HG02870 (cell line): ENCODE measurements at regions not wholly inside any gene's neighbourhood (a gene's known extent, or its start where the extent isn't known, plus 50 kb on each side); places are given as distances from the start of the nearest gene placed in this dataset.
"Not testable (repeated sequence)": the region's sequence is repeated elsewhere in the genome, so short reads cannot be mapped to it uniquely, and the experiment has no call there.

Experiments
- ATAC-seq: cut with Tn5 transposase; IDR thresholded peaks from one replicate; pipeline ENCODE4 v1.9.1; 2021; ENCODE audit warnings: mild to moderate bottlenecking, moderate library complexity; ENCODE audit not compliant: unreplicated experiment

- no peak for ATAC-seq
Observed at GRCh38 chr1:55535724-55536544, 320.8 kb upstream of the USP24 start.

DNA sequence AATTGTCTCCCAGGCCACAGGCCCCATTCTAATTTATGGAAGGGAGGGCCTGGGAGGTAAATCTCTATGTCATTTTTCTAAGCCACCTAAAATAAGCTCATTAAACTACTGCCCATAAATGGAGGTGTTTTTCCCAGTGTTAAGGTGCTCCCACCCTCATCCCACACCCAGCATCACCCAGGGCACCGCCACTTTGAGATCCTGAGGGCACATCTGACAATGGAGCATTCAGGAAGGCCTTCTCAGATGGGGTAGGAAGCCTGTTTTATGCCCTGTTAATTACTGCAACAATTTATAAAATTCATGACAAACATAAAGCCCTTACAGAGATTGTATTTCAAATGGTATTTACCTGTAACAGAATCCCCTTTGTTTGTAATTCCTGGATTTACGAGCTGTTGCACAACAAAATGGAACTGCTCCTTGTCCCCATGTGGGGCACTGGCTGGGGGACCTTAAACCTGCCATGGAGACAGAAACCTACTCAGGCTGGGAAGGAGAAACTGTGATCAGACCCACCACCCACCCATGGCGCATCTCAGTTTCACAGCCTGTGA is 319.5 kb upstream of the USP24 start:
- ATAC-seq = no peak

- ATAC-seq = no peak
Observed at GRCh38 chr1:55531644-55532043, 316.5 kb upstream of the USP24 start.

DNA sequence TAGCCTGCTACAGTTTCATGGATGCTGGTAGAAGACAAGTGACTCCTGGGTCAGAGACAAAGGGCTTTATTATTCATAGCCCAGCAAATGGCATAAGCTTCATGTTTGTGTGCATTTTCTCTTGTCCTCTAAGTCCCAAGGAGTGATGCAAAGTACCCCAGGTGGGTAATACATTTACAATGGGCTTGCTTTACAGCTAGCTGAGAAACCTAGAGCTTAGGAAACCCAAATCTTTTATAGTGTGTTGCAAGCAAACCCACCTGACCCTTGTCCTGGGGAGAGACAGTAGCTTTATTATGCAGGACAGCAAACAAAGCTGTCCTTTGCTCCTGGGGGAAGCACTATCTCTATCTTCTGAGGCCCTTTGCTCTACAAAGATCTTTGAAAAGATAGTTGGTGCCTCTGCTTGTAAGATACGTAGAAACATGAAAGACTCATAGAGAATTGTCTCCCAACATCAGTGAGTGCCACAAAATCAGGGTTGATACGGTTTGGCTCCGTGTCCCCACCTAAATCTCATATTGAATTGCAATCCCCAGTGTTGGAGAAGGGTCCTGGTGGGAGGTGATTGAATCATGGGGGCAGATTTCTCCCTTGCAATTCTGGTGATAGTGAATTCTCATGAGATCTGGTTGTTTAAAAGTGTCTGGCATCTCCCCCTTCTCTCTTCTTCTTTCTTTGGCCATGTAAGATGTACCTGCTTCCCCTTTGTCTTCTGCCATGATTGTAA is 315.8 kb upstream of the USP24 start:
- ATAC-seq = no peak

DNA sequence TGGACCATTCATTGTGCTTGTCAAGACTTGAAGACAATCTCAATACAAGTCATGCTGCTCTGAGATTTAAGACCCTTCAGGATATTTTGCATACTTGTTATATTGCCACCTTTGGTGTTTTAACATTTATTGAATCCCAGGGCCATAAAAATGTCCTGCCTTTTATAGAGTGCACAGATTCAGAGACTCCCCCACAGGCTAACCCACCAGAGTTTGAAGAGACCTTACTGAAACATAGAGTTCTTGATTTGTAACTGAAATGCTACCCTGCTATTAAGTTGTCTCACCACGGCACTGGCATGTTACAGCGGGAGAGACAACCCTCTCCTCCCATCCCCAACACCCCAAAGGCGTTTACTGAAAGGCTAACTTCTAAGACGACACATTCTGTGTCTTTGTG is 313.9 kb upstream of the USP24 start:
- no peak for ATAC-seq

- ATAC-seq = no peak
Observed at GRCh38 chr1:55527831-55528230, 312.7 kb upstream of the USP24 start.

DNA sequence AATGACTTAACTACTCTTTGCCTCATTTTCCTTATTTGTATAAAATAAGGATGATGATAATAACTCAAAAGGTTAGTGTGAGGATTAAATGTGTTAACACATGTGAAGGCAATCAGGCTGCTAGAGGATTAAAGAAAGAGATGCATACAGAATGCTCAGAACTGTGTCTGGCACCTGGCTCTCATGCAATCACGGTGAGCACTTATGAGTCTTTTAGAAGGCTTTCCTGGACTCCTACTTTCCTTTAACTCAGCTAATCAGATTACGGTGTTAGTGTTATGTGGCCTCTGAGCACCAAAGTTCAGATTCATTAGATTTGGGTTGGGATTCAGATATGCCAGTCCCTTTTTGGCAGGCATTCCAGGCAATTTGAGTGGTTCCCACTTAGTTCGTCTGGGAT is 311.6 kb upstream of the USP24 start:
- ATAC-seq = no peak

GRCh38 chr1:55524006-55524405 is 308.8 kb upstream of the USP24 start:
- ATAC-seq = no peak

GRCh38 chr1:55522982-55523381 is 307.8 kb upstream of the USP24 start:
- ATAC-seq = no peak

- ATAC-seq = no peak
Observed at GRCh38 chr1:55522353-55522903, 307.3 kb upstream of the USP24 start.

DNA sequence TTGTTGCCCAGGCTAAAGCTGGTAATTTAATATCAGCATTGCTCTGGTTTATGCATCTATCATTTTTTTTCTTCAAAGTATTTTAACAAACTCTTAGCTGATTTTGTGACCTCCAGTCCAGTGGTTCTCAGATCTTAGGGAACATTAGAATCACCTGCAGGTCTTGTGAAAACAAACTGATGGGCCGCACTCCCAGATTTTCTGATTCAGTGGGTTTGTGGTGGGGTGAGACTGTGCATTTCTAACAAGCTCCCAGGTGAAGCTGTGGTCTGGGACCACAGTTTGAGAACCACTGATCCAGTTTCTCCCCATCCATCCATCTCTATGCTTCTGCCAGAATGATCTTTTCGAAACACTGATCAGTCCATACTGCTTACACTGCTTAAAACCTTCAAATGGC is 305.7 kb upstream of the USP24 start:
- ATAC-seq = no peak

- ATAC-seq = no peak
Observed at GRCh38 chr1:55519937-55520683, 304.9 kb upstream of the USP24 start.

DNA sequence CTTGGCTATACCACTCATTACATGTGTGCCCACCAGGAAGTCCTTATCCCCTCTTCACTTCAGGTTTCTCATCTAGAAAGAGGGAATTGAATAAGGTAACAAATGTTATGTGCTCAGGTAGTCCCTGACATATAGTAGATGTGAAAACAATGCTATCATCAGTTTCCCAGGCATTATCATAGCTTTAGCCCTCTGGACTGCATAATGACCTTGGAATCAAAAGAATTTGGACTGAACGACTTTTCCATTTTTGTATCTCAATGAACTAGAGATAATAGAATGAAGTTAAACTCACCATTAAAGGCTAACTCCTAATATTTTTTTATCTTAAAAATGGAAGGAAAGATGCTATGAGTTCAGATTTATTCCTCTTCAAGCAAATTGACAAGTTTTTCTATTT is 304.1 kb upstream of the USP24 start:
- no peak for ATAC-seq

GRCh38 chr1:55517036-55517435 is 301.9 kb upstream of the USP24 start:
- no peak for ATAC-seq

GRCh38 chr1:55514571-55514970 is 299.4 kb upstream of the USP24 start:
- not testable (repeated sequence) for ATAC-seq

DNA sequence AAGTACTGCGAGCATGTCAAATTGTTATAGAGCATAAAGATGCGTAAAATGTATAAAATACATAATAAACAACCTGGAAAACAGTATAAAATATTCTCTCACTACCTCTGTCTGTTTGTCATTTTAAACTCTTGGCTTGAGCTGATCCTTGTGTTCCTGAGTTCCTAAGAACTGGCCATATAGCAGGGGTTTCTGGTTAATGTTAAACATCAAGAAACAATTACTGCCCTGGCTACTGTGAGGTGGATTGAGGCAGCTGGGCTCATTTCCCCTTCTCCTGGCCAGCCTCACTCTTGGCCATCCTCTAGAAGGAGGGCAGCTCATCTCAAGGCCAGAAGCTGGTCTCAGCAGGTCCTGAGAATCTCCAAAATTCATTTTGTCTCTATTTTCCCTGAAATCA is 297.3 kb upstream of the USP24 start:
- no peak for ATAC-seq

GRCh38 chr1:55507578-55507931 is 292.4 kb upstream of the USP24 start:
- ATAC-seq = no peak

GRCh38 chr1:55506740-55507577 is 291.8 kb upstream of the USP24 start:
- no peak for ATAC-seq

- ATAC-seq = no peak
Observed at GRCh38 chr1:55505326-55505725, 290.2 kb upstream of the USP24 start.

DNA sequence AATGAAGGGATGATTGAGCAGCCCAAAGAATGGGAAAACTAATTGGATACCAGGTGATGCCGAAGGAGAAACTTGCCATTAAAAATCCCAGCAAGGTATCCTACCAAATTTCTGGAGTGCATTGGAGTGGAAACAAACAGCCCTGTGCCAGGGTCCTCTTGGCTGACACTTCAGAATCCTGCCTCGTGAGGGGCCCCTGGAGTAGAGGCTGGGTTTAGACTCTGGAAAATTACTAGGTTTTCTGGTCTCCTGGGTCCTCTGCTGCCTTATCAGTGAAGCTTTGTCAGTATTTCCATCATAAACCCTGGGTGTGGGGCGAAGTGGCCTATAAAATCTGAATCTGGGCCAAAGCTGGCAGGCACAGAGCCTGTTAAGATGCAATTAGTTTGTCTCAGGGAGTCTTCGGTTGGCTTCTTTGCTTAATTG is 289.2 kb upstream of the USP24 start:
- ATAC-seq = no peak
